ENCODE measurements at regions not wholly inside any gene's neighbourhood (a gene's known extent, or its start where the extent isn't known, plus 50 kb on each side); places are given as distances from the start of the nearest gene placed in this dataset.
A peak's percentile ranks its signal among the peaks of the same experiment; 100 is the strongest.

- no peak for DNase-seq
These were observed 1151.6 kb upstream of the CDH9 start for GRCh38 chr5:28190011-28190410.

- DNase-seq, result no peak
These were observed 1136.3 kb upstream of the CDH9 start for GRCh38 chr5:28174691-28175090.

- no peak for DNase-seq
These were observed 1126.7 kb upstream of the CDH9 start for GRCh38 chr5:28165096-28165495.

GRCh38 chr5:28164568-28164967 is 1126.2 kb upstream of the CDH9 start:
- DNase-seq, result no peak

GRCh38 chr5:28156981-28157380 is 1118.6 kb upstream of the CDH9 start:
- no peak for DNase-seq

- DNase-seq, result no peak
These were observed 1105.1 kb upstream of the CDH9 start for GRCh38 chr5:28143519-28143918.

- DNase-seq, result peak; percentile 40
These were observed 1093.8 kb upstream of the CDH9 start for GRCh38 chr5:28132151-28132550.

- no peak for DNase-seq
These were observed 1079.3 kb upstream of the CDH9 start for GRCh38 chr5:28117691-28118090.

- no peak for DNase-seq
These were observed 1078.9 kb upstream of the CDH9 start for GRCh38 chr5:28117273-28117672.

- no peak for DNase-seq
These were observed 1072.4 kb upstream of the CDH9 start for GRCh38 chr5:28110781-28111180.

- no peak for DNase-seq
These were observed 1065.7 kb upstream of the CDH9 start for GRCh38 chr5:28104080-28104479.

- no peak for DNase-seq
These were observed 1045.7 kb upstream of the CDH9 start for GRCh38 chr5:28084069-28084468.

- DNase-seq, result no peak
These were observed 1044.2 kb upstream of the CDH9 start for GRCh38 chr5:28082610-28083009.

- DNase-seq, result no peak
These were observed 1039.2 kb upstream of the CDH9 start for GRCh38 chr5:28077291-28078240.

GRCh38 chr5:28066856-28067255 is 1028.5 kb upstream of the CDH9 start:
- no peak for DNase-seq

GRCh38 chr5:28065656-28066055 is 1027.3 kb upstream of the CDH9 start:
- no peak for DNase-seq

- no peak for DNase-seq
These were observed 1008.2 kb upstream of the CDH9 start for GRCh38 chr5:28046596-28046995.

- DNase-seq, result no peak
These were observed 989.5 kb upstream of the CDH9 start for GRCh38 chr5:28027851-28028250.

- DNase-seq, result no peak
These were observed 978.8 kb upstream of the CDH9 start for GRCh38 chr5:28017178-28017577.

GRCh38 chr5:28014779-28015178 is 976.4 kb upstream of the CDH9 start:
- no peak for DNase-seq

- DNase-seq, result no peak
These were observed 974.2 kb upstream of the CDH9 start for GRCh38 chr5:28012538-28012937.

GRCh38 chr5:28009576-28009975 is 971.2 kb upstream of the CDH9 start:
- DNase-seq, result no peak

GRCh38 chr5:27996665-27997064 is 958.3 kb upstream of the CDH9 start:
- no peak for DNase-seq

- DNase-seq, result no peak
These were observed 957.5 kb upstream of the CDH9 start for GRCh38 chr5:27995867-27996266.

- DNase-seq, result no peak
These were observed 939.9 kb upstream of the CDH9 start for GRCh38 chr5:27978322-27978721.

Data from NCI-H446 treated with DMSO at 0.1 percent for 48 hours (cell line).